Adrenal gland (tissue), 9 donors: ENCODE measurements at regions not wholly inside any gene's neighbourhood (a gene's known extent, or its start where the extent isn't known, plus 50 kb on each side); places are given as distances from the start of the nearest gene placed in this dataset.

Source experiments
- DNase-seq, 7 donors: peaks; one replicate each; pipeline ENCODE4 v3.0.0-alpha.2; 2019 to 2020
- H3K27ac ChIP-seq, 5 donors: fragments of 200-600 bp; sonication (generic) in 4 of 5; 1 replicate in 3 of 5; 2 replicates in 2 of 5; pipeline versions ENCODE4 v1.5.1 to v1.8.0; 2016 to 2020; ENCODE audit warnings: mild to moderate bottlenecking in 1 of 5
- H3K27me3 ChIP-seq: fragments of 200-600 bp; 2 replicates; pipeline ENCODE4 v1.8.0; 2021
- H3K36me3 ChIP-seq, 2 donors: fragments of 200-600 bp; replicated peaks in 1 of 2; 1 replicate in 1 of 2; 2 replicates in 1 of 2; pipeline versions ENCODE4 v1.5.1 to v1.8.0; 2018 to 2022
- H3K4me1 ChIP-seq, 2 donors: fragments of 200-600 bp; replicated peaks in 1 of 2; 1 replicate in 1 of 2; 2 replicates in 1 of 2; pipeline versions ENCODE4 v1.5.1 to v1.8.0; 2018 to 2021
- H3K4me3 ChIP-seq, 4 donors: fragments of 200-600 bp; sonication (generic) in 3 of 4; one replicate each; pipeline ENCODE4 v1.5.1; 2016 to 2018
- H3K9me3 ChIP-seq, 3 donors: fragments of 200-600 bp; sonication (generic) in 1 of 3; replicated peaks in 1 of 3; 1 replicate in 2 of 3; 2 replicates in 1 of 3; pipeline versions ENCODE4 v1.5.1 to v1.8.0; 2016 to 2021
- POLR2A ChIP-seq, 2 donors: fragments of 450-650 bp; IDR thresholded peaks; one replicate each; pipeline ENCODE4 v1.6.1; 2017; ENCODE audit warnings: antibody characterized with exemption in 2 of 2, mild to moderate bottlenecking in 2 of 2, moderate library complexity in 1 of 2
- WGBS, 4 donors: extraction: QIAGEN DNeasy Blood & Tissue Kit in 2 of 4; methylation state at CpG; one replicate each; pipeline versions ENCODE4 v1.1.5 to v1.1.7; 2013 to 2017; 5-methylcytosine and 5-hydroxymethylcytosine counted together
- intact Hi-C, 2 donors: fragments of 100-400 bp; cut with DNase I; formaldehyde crosslinking; loops; one replicate each; pipeline versions ENCODE4 v1.14.1 to v1.15.0; 2022 to 2023
- TF ChIP-seq, protein P1 (sequence below), 6 experiments: fragments of 450-650 bp in 4 of 6; fragments of 200-600 bp in 2 of 6; sonication (generic) in 1 of 6; IDR thresholded peaks; 1 replicate in 5 of 6; 2 replicates in 1 of 6; pipeline versions ENCODE4 v1.5.1 to v1.8.0; 2016 to 2021; ENCODE audit warnings: antibody characterized with exemption in 6 of 6, mild to moderate bottlenecking in 2 of 6, moderate library complexity in 1 of 6
- donor health status: healthy with polysubstance abuse.
- donor health status: Bipolar disorder and iron deficiency.
- donor health status: DM: yes; HTN: yes; CAD: no.
- donor health status: DM: no; HTN: no; CAD: no.
- donor health status: DM: no; HTN: no; CAD: no.

DNA sequence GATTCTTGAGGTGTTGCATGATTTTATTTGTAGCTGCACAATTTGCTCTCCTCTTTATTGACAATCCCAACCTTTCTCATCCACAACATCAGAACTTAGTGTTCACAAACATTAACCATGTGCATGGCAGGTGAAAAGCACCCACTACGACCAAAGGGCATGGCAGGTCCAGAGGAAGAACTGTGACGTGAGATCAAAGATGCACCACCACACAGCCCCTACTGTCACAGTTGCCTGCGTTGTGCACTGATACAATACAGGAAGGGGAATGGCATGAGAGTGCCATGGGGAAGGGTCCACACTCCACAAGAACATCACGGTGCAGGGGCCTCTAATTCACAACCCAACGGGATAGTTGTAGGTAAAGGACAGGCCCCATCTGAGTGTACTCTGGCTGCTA is 217.1 kb upstream of the PFKP start:
- no peak for DNase-seq
- intact Hi-C loops: no loop called here
- H3K27me3 ChIP-seq: peaks cover 9% of the 10 kb centered on the region
- WGBS, 4 donors: 85 to 89% (median 86%) methylated on average over 5 of the region's 5 CpGs
- H3K36me3 ChIP-seq: no peaks in the 10 kb centered on the region
- H3K9me3 ChIP-seq: no peaks in the 10 kb centered on the region
- H3K27ac ChIP-seq: no peak overlapping the region
- H3K4me3 ChIP-seq: no peak overlapping the region
- no peaks in the 10 kb centered on the region for H3K4me1 ChIP-seq
- TF ChIP-seq POLR2A (IDR thresholded peaks at IDR 0.05): no peak
- TF ChIP-seq, protein P1, sequence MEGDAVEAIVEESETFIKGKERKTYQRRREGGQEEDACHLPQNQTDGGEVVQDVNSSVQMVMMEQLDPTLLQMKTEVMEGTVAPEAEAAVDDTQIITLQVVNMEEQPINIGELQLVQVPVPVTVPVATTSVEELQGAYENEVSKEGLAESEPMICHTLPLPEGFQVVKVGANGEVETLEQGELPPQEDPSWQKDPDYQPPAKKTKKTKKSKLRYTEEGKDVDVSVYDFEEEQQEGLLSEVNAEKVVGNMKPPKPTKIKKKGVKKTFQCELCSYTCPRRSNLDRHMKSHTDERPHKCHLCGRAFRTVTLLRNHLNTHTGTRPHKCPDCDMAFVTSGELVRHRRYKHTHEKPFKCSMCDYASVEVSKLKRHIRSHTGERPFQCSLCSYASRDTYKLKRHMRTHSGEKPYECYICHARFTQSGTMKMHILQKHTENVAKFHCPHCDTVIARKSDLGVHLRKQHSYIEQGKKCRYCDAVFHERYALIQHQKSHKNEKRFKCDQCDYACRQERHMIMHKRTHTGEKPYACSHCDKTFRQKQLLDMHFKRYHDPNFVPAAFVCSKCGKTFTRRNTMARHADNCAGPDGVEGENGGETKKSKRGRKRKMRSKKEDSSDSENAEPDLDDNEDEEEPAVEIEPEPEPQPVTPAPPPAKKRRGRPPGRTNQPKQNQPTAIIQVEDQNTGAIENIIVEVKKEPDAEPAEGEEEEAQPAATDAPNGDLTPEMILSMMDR (IDR thresholded peaks at IDR 0.05): no peak

DNA sequence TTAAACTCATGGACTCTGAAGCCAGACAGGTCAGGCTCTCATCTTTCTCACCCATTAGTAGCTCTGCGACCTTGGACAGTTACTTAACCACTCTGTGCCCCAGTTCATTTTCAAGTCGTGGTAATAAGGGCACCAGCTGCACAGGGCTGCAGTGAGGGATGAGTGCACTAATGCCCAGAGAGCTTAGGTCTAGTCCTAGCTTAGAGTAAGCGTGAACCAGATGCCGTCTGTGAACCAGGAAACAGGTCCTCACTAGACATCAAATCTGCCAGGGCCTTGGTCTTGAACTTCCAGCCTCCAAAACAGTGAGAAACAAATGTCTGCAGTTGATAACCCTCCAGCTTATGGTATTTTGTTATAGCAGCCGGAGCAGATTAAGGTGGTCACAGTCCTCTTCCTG is 222.4 kb upstream of the PFKP start:
- no peaks in the 10 kb centered on the region for H3K9me3 ChIP-seq
- intact Hi-C loops: no loop called here
- H3K36me3 ChIP-seq: no peaks in the 10 kb centered on the region
- H3K4me3 ChIP-seq: no peak overlapping the region
- TF ChIP-seq, protein P1 (IDR thresholded peaks at IDR 0.05): no peak
- TF ChIP-seq POLR2A (IDR thresholded peaks at IDR 0.05): no peak
- no peak for DNase-seq
- no peaks in the 10 kb centered on the region for H3K4me1 ChIP-seq
- H3K27me3 ChIP-seq: no peaks in the 10 kb centered on the region
- WGBS, 4 donors: 63 to 75% (median 72%) methylated on average over 4 to 5 of the region's 5 CpGs
- no peak overlapping the region for H3K27ac ChIP-seq

GRCh38 chr10:2839081-2839725 is 228.1 kb upstream of the PFKP start:
- H3K27me3 ChIP-seq: peaks cover 5% of the 10 kb centered on the region
- TF ChIP-seq POLR2A (IDR thresholded peaks at IDR 0.05): no peak
- TF ChIP-seq, protein P1 (IDR thresholded peaks at IDR 0.05): peak; percentile 30 to 54 (median 43)
- H3K4me1 ChIP-seq: no peaks in the 10 kb centered on the region
- 51 to 62% (median 54%) methylated on average over 12 to 16 of the region's 16 CpGs for WGBS, 4 donors
- no peak overlapping the region for H3K4me3 ChIP-seq
- peak in 6 of 7 donors; percentile 19 to 62 (median 42) for DNase-seq
- H3K36me3 ChIP-seq: no peaks in the 10 kb centered on the region
- H3K9me3 ChIP-seq: no peaks in the 10 kb centered on the region
- intact Hi-C loops: loop anchor here in 1 of 2 donors (10.0 kb wide), 1 partner anchor 206 kb away; no protein-coding TSS in a partner anchor
- H3K27ac ChIP-seq: no peak overlapping the region

DNA sequence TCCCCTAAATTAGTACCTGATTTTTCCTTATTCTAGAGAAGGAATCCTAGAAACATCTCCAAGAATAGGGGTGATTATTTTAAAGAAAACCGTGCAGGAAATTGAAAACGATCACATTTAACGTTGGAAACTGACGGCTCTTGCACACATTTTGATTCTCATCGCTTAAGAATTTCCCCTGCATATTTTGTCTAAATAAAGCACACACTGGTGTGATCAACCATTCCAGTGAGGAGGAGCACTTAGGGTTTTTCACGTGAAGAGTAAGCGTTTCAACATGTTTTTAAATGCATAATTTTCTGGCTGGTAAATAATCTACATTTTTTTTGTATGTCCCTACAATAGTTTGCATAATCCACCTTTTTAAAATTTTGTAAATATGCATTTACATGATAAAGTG is 229.7 kb upstream of the PFKP start:
- Histone ChIP-seq H3K27me3 (peaks cover 5% of the 10 kb centered on the region), H3K36me3 (no peaks in the 10 kb centered on the region), H3K9me3 (no peaks in the 10 kb centered on the region), H3K4me3 (no peak overlapping the region), H3K4me1 (no peaks in the 10 kb centered on the region), H3K27ac (no peak overlapping the region)
- 73 to 80% (median 75%) methylated on average over 7 of the region's 7 CpGs for WGBS, 4 donors
- no peak for DNase-seq
- TF ChIP-seq, protein P1 (IDR thresholded peaks at IDR 0.05): no peak
- no peak for TF ChIP-seq POLR2A (IDR thresholded peaks at IDR 0.05)
- intact Hi-C loops: loop anchor here in 1 of 2 donors (10.0 kb wide), 1 partner anchor 207 kb away; no protein-coding TSS in a partner anchor
